ENCODE measurements at regions not wholly inside any gene's neighbourhood (a gene's known extent, or its start where the extent isn't known, plus 50 kb on each side); places are given as distances from the start of the nearest gene placed in this dataset.

GRCh38 chr3:89619263-89619662, 511.8 kb downstream of the EPHA3 start:
- H2AK5ac ChIP-seq (ENCODE audit: low read depth, low read length): no peak overlapping the region

GRCh38 chr3:89622063-89622700, 514.8 kb downstream of the EPHA3 start:
- Histone ChIP-seq H3K18ac (ENCODE audit: low read length) (no peak overlapping the region), H2BK5ac (ENCODE audit: low read length) (no peak overlapping the region), H3K27ac (replicated peaks; ENCODE audit: low read length) (no peak overlapping the region), H3K9me3 (replicated peaks in 1 of 2; ENCODE audit: control insufficient read depth in 2 of 2, insufficient read depth in 1 of 2, low read depth in 1 of 2, low read length in 2 of 2) (no peaks in the 10 kb centered on the region), H3K4ac (ENCODE audit: low read length) (no peak overlapping the region), H3K9ac (ENCODE audit: low read depth, low read length, poor library complexity) (no peak overlapping the region), H2BK120ac (ENCODE audit: low read depth, low read length) (no peak overlapping the region), H4K91ac (ENCODE audit: low read depth, low read length, poor library complexity) (no peak overlapping the region), H2BK15ac (ENCODE audit: low read length) (no peak overlapping the region), H3K36me3 (replicated peaks in 1 of 2; ENCODE audit: control insufficient read depth in 2 of 2, insufficient read depth in 2 of 2, low read length in 2 of 2) (no peaks in the 10 kb centered on the region), H3K4me1 (ENCODE audit: control insufficient read depth in 2 of 2, insufficient read depth in 1 of 2, low read depth in 1 of 2, low read length in 2 of 2) (no peaks in the 10 kb centered on the region), H3K14ac (ENCODE audit: low read length) (no peak overlapping the region), H3K23ac (ENCODE audit: low read depth, low read length, poor library complexity) (no peak overlapping the region), H2BK12ac (ENCODE audit: low read length) (no peak overlapping the region), H3K4me3 (ENCODE audit: low read length in 2 of 2) (no peak overlapping the region), H2AK5ac (ENCODE audit: low read depth, low read length) (no peak overlapping the region), H3K79me1 (ENCODE audit: low read depth, low read length) (no peaks in the 10 kb centered on the region), H3K27me3 (ENCODE audit: control insufficient read depth in 3 of 3, insufficient read depth in 3 of 3, low read depth in 1 of 3, low read length in 3 of 3) (no peaks in the 10 kb centered on the region), H4K8ac (ENCODE audit: low read depth, low read length) (no peak overlapping the region), H2AFZ (ENCODE audit: low read length) (no peak overlapping the region), H3K4me2 (ENCODE audit: insufficient read depth, low read length, poor library complexity, severe bottlenecking) (no peak overlapping the region)
- WGBS, 2 donors (ENCODE audit: extremely low coverage in 2 of 2, insufficient read length in 2 of 2, insufficient replicate concordance in 1 of 2): no CpG with 5 or more reads among the region's 4 CpGs
- DNase-seq (ENCODE audit: low spot score): no peak

More at GRCh38 chr3:89619263-89619662, 511.8 kb downstream of the EPHA3 start:
- DNase-seq (ENCODE audit: low spot score): no peak
- H2AFZ ChIP-seq (ENCODE audit: low read length): no peak overlapping the region
- H2BK5ac ChIP-seq (ENCODE audit: low read length): no peak overlapping the region
- no peak overlapping the region for H3K18ac ChIP-seq (ENCODE audit: low read length)
- H3K27me3 ChIP-seq (ENCODE audit: control insufficient read depth in 3 of 3, insufficient read depth in 3 of 3, low read depth in 1 of 3, low read length in 3 of 3): no peaks in the 10 kb centered on the region
- H3K27ac ChIP-seq (replicated peaks; ENCODE audit: low read length): no peak overlapping the region
- no peak overlapping the region for H3K4me3 ChIP-seq (ENCODE audit: low read length in 2 of 2)
- no peaks in the 10 kb centered on the region for H3K36me3 ChIP-seq (replicated peaks in 1 of 2; ENCODE audit: control insufficient read depth in 2 of 2, insufficient read depth in 2 of 2, low read length in 2 of 2)
- H3K14ac ChIP-seq (ENCODE audit: low read length): no peak overlapping the region
- no peaks in the 10 kb centered on the region for H3K4me1 ChIP-seq (ENCODE audit: control insufficient read depth in 2 of 2, insufficient read depth in 1 of 2, low read depth in 1 of 2, low read length in 2 of 2)
- no peak overlapping the region for H2BK15ac ChIP-seq (ENCODE audit: low read length)
- no peak overlapping the region for H2BK120ac ChIP-seq (ENCODE audit: low read depth, low read length)
- no peak overlapping the region for H3K9ac ChIP-seq (ENCODE audit: low read depth, low read length, poor library complexity)
- no peak overlapping the region for H3K4ac ChIP-seq (ENCODE audit: low read length)
- no peaks in the 10 kb centered on the region for H3K9me3 ChIP-seq (replicated peaks in 1 of 2; ENCODE audit: control insufficient read depth in 2 of 2, insufficient read depth in 1 of 2, low read depth in 1 of 2, low read length in 2 of 2)
- no peak overlapping the region for H3K23ac ChIP-seq (ENCODE audit: low read depth, low read length, poor library complexity)
- WGBS, 2 donors (ENCODE audit: extremely low coverage in 2 of 2, insufficient read length in 2 of 2, insufficient replicate concordance in 1 of 2): no CpG with 5 or more reads among the region's 1 CpG
- no peak overlapping the region for H4K91ac ChIP-seq (ENCODE audit: low read depth, low read length, poor library complexity)
- H4K8ac ChIP-seq (ENCODE audit: low read depth, low read length): no peak overlapping the region
- no peak overlapping the region for H2BK12ac ChIP-seq (ENCODE audit: low read length)
- H3K4me2 ChIP-seq (ENCODE audit: insufficient read depth, low read length, poor library complexity, severe bottlenecking): no peak overlapping the region
- no peaks in the 10 kb centered on the region for H3K79me1 ChIP-seq (ENCODE audit: low read depth, low read length)

- no peak overlapping the region for H3K14ac ChIP-seq (ENCODE audit: low read length)
- H3K4ac ChIP-seq (ENCODE audit: low read length): no peak overlapping the region
- H4K8ac ChIP-seq (ENCODE audit: low read depth, low read length): no peak overlapping the region
- H3K4me3 ChIP-seq (ENCODE audit: low read length in 2 of 2): no peak overlapping the region
- no peak overlapping the region for H3K9ac ChIP-seq (ENCODE audit: low read depth, low read length, poor library complexity)
- no peak overlapping the region for H2BK120ac ChIP-seq (ENCODE audit: low read depth, low read length)
- no peak overlapping the region for H2AK5ac ChIP-seq (ENCODE audit: low read depth, low read length)
- no peak overlapping the region for H2BK12ac ChIP-seq (ENCODE audit: low read length)
- no peaks in the 10 kb centered on the region for H3K27me3 ChIP-seq (ENCODE audit: control insufficient read depth in 3 of 3, insufficient read depth in 3 of 3, low read depth in 1 of 3, low read length in 3 of 3)
- H4K91ac ChIP-seq (ENCODE audit: low read depth, low read length, poor library complexity): no peak overlapping the region
- no peak overlapping the region for H3K23ac ChIP-seq (ENCODE audit: low read depth, low read length, poor library complexity)
- H3K79me1 ChIP-seq (ENCODE audit: low read depth, low read length): no peaks in the 10 kb centered on the region
- no peak overlapping the region for H2BK5ac ChIP-seq (ENCODE audit: low read length)
- no peaks in the 10 kb centered on the region for H3K9me3 ChIP-seq (replicated peaks in 1 of 2; ENCODE audit: control insufficient read depth in 2 of 2, insufficient read depth in 1 of 2, low read depth in 1 of 2, low read length in 2 of 2)
- H3K36me3 ChIP-seq (replicated peaks in 1 of 2; ENCODE audit: control insufficient read depth in 2 of 2, insufficient read depth in 2 of 2, low read length in 2 of 2): no peaks in the 10 kb centered on the region
- no peak for DNase-seq (ENCODE audit: low spot score)
- no CpG with 5 or more reads among the region's 4 CpGs for WGBS, 2 donors (ENCODE audit: extremely low coverage in 2 of 2, insufficient read length in 2 of 2, insufficient replicate concordance in 1 of 2)
- H2BK15ac ChIP-seq (ENCODE audit: low read length): no peak overlapping the region
- peaks cover 0 to 2% of the 10 kb centered on the region in 2 donors for H3K4me1 ChIP-seq (ENCODE audit: control insufficient read depth in 2 of 2, insufficient read depth in 1 of 2, low read depth in 1 of 2, low read length in 2 of 2)
- H3K27ac ChIP-seq (replicated peaks; ENCODE audit: low read length): no peak overlapping the region
- no peak overlapping the region for H3K18ac ChIP-seq (ENCODE audit: low read length)
- H2AFZ ChIP-seq (ENCODE audit: low read length): no peak overlapping the region
- H3K4me2 ChIP-seq (ENCODE audit: insufficient read depth, low read length, poor library complexity, severe bottlenecking): no peak overlapping the region
These were observed 517.1 kb downstream of the EPHA3 start for GRCh38 chr3:89624494-89624893.

- no peaks in the 10 kb centered on the region for H3K79me1 ChIP-seq (ENCODE audit: low read depth, low read length)
- WGBS, 2 donors (ENCODE audit: extremely low coverage in 2 of 2, insufficient read length in 2 of 2, insufficient replicate concordance in 1 of 2): no CpG with 5 or more reads among the region's 2 CpGs
These were observed 518.5 kb downstream of the EPHA3 start for GRCh38 chr3:89625945-89626344.

More at GRCh38 chr3:89625945-89626344, 518.5 kb downstream of the EPHA3 start:
- no peak overlapping the region for H3K4me2 ChIP-seq (ENCODE audit: insufficient read depth, low read length, poor library complexity, severe bottlenecking)
- no peak for DNase-seq (ENCODE audit: low spot score)
- peaks cover 0 to 2% of the 10 kb centered on the region in 2 donors for H3K4me1 ChIP-seq (ENCODE audit: control insufficient read depth in 2 of 2, insufficient read depth in 1 of 2, low read depth in 1 of 2, low read length in 2 of 2)
- H4K91ac ChIP-seq (ENCODE audit: low read depth, low read length, poor library complexity): no peak overlapping the region
- H2AK5ac ChIP-seq (ENCODE audit: low read depth, low read length): no peak overlapping the region
- no peak overlapping the region for H2BK12ac ChIP-seq (ENCODE audit: low read length)
- H3K14ac ChIP-seq (ENCODE audit: low read length): no peak overlapping the region
- H3K4me3 ChIP-seq (ENCODE audit: low read length in 2 of 2): no peak overlapping the region
- H3K9me3 ChIP-seq (replicated peaks in 1 of 2; ENCODE audit: control insufficient read depth in 2 of 2, insufficient read depth in 1 of 2, low read depth in 1 of 2, low read length in 2 of 2): no peaks in the 10 kb centered on the region
- H3K27me3 ChIP-seq (ENCODE audit: control insufficient read depth in 3 of 3, insufficient read depth in 3 of 3, low read depth in 1 of 3, low read length in 3 of 3): no peaks in the 10 kb centered on the region
- H3K23ac ChIP-seq (ENCODE audit: low read depth, low read length, poor library complexity): no peak overlapping the region
- H3K27ac ChIP-seq (replicated peaks; ENCODE audit: low read length): no peak overlapping the region
- no peak overlapping the region for H3K9ac ChIP-seq (ENCODE audit: low read depth, low read length, poor library complexity)
- no peaks in the 10 kb centered on the region for H3K36me3 ChIP-seq (replicated peaks in 1 of 2; ENCODE audit: control insufficient read depth in 2 of 2, insufficient read depth in 2 of 2, low read length in 2 of 2)
- no peak overlapping the region for H4K8ac ChIP-seq (ENCODE audit: low read depth, low read length)
- no peak overlapping the region for H2AFZ ChIP-seq (ENCODE audit: low read length)
- no peak overlapping the region for H3K4ac ChIP-seq (ENCODE audit: low read length)
- H2BK5ac ChIP-seq (ENCODE audit: low read length): no peak overlapping the region
- H2BK120ac ChIP-seq (ENCODE audit: low read depth, low read length): no peak overlapping the region
- H3K18ac ChIP-seq (ENCODE audit: low read length): no peak overlapping the region
- H2BK15ac ChIP-seq (ENCODE audit: low read length): no peak overlapping the region
